Natural killer cell (primary cell): ENCODE measurements at regions not wholly inside any gene's neighbourhood (a gene's known extent, or its start where the extent isn't known, plus 50 kb on each side); places are given as distances from the start of the nearest gene placed in this dataset.
A peak's percentile ranks its signal among the peaks of the same experiment; 100 is the strongest.
"Not testable (repeated sequence)": the region's sequence is repeated elsewhere in the genome, so short reads cannot be mapped to it uniquely, and the experiment has no call there.

Source experiments
- ATAC-seq, 3 donors: fragments of 150-1000 bp in 2 of 3; fragments of 200-7000 bp in 1 of 3; cut with Tn5 transposase; 1 replicate in 1 of 3; 2 replicates in 2 of 3; pipeline ENCODE4 v1.10.0; 2021; ENCODE audit warnings: mild to moderate bottlenecking in 2 of 3, moderate library complexity in 2 of 3
- DNase-seq, 2 donors: peaks; one replicate each; pipeline versions ENCODE4 v3.0.0 to v3.0.0-alpha.2; 2013 to 2021; ENCODE audit warnings: mixed read lengths in 1 of 2
- H3K27ac ChIP-seq: one replicate; pipeline ENCODE4 v1.5.1; 2013; ENCODE audit warnings: mild to moderate bottlenecking, low read length
- H3K27me3 ChIP-seq: one replicate; pipeline ENCODE4 v1.6.1; 2013; ENCODE audit warnings: low read length; ENCODE audit not compliant: control insufficient read depth, insufficient read depth
- H3K36me3 ChIP-seq: one replicate; pipeline ENCODE4 v1.6.1; 2013; ENCODE audit warnings: low read length; ENCODE audit not compliant: control insufficient read depth, insufficient read depth
- H3K4me1 ChIP-seq: one replicate; pipeline ENCODE4 v1.6.1; 2013; ENCODE audit warnings: low read length; ENCODE audit not compliant: control insufficient read depth, insufficient read depth
- H3K4me3 ChIP-seq: one replicate; pipeline ENCODE4 v1.5.1; 2013; ENCODE audit warnings: low read length
- H3K9me3 ChIP-seq: one replicate; pipeline ENCODE4 v1.6.1; 2013; ENCODE audit warnings: low read length; ENCODE audit not compliant: control insufficient read depth, insufficient read depth
- H3K27ac Mint-ChIP-seq, 2 donors: one replicate each; pipeline ENCODE4 v1.8.0; 2022; ENCODE audit warnings: mild to moderate bottlenecking in 2 of 2, mixed read lengths in 2 of 2, moderate library complexity in 1 of 2
- H3K27me3 Mint-ChIP-seq, 2 donors: one replicate each; pipeline ENCODE4 v1.8.0; 2022; ENCODE audit warnings: low read depth in 2 of 2, mixed read lengths in 2 of 2
- H3K36me3 Mint-ChIP-seq: one replicate; pipeline ENCODE4 v1.8.0; 2022; ENCODE audit warnings: mixed read lengths
- H3K4me1 Mint-ChIP-seq, 2 donors: one replicate each; pipeline ENCODE4 v1.8.0; 2022; ENCODE audit warnings: mixed read lengths in 2 of 2
- H3K4me3 Mint-ChIP-seq: one replicate; pipeline ENCODE4 v1.8.0; 2022; ENCODE audit warnings: mild to moderate bottlenecking, moderate library complexity, mixed read lengths
- H3K9me3 Mint-ChIP-seq, 2 donors: one replicate each; pipeline ENCODE4 v1.8.0; 2022; ENCODE audit warnings: mixed read lengths in 2 of 2
- WGBS: methylation state at CpG from one replicate; pipeline ENCODE4 v1.1.7; 2013; ENCODE audit warnings: missing lambda C conversion rate; ENCODE audit not compliant: insufficient coverage; 5-methylcytosine and 5-hydroxymethylcytosine counted together
- intact Hi-C: fragments of 100-400 bp; cut with micrococcal nuclease; formaldehyde crosslinking; loops from one replicate; pipeline ENCODE4 v1.14.2; 2022

GRCh38 chr22:15583007-15583406 lies 55.0 kb downstream of the OR11H1 start:
- H3K36me3 ChIP-seq, H3K27ac Mint-ChIP-seq, H3K27me3 ChIP-seq, H3K9me3 Mint-ChIP-seq, H3K4me3 ChIP-seq, H3K9me3 ChIP-seq, H3K4me1 Mint-ChIP-seq, H3K27ac ChIP-seq, H3K27me3 Mint-ChIP-seq, intact Hi-C loops, DNase-seq, H3K4me3 Mint-ChIP-seq, H3K36me3 Mint-ChIP-seq, H3K4me1 ChIP-seq: not testable (repeated sequence)
- no CpG with 5 or more reads among the region's 8 CpGs for WGBS
- peak in 1 of 3 donors; percentile 41 for ATAC-seq

GRCh38 chr22:15602199-15602598 lies 74.2 kb downstream of the OR11H1 start:
- H3K27ac ChIP-seq, H3K4me1 Mint-ChIP-seq, H3K4me1 ChIP-seq, H3K27me3 Mint-ChIP-seq, H3K9me3 ChIP-seq, H3K36me3 Mint-ChIP-seq, DNase-seq, H3K4me3 ChIP-seq, H3K27ac Mint-ChIP-seq, H3K27me3 ChIP-seq, H3K4me3 Mint-ChIP-seq, H3K9me3 Mint-ChIP-seq, ATAC-seq, H3K36me3 ChIP-seq, intact Hi-C loops: not testable (repeated sequence)
- WGBS: no CpG with 5 or more reads among the region's 4 CpGs

- H3K27me3 Mint-ChIP-seq, H3K36me3 ChIP-seq, H3K27ac Mint-ChIP-seq, H3K27me3 ChIP-seq, H3K4me1 ChIP-seq, H3K4me3 Mint-ChIP-seq, ATAC-seq, H3K9me3 ChIP-seq, H3K4me3 ChIP-seq, H3K9me3 Mint-ChIP-seq, intact Hi-C loops, H3K36me3 Mint-ChIP-seq, H3K4me1 Mint-ChIP-seq, H3K27ac ChIP-seq, DNase-seq: not testable (repeated sequence)
- WGBS: 78% methylated on average over 10 of the region's 29 CpGs
Measured at GRCh38 chr22:15603111-15603510, 75.1 kb downstream of the OR11H1 start.

DNA sequence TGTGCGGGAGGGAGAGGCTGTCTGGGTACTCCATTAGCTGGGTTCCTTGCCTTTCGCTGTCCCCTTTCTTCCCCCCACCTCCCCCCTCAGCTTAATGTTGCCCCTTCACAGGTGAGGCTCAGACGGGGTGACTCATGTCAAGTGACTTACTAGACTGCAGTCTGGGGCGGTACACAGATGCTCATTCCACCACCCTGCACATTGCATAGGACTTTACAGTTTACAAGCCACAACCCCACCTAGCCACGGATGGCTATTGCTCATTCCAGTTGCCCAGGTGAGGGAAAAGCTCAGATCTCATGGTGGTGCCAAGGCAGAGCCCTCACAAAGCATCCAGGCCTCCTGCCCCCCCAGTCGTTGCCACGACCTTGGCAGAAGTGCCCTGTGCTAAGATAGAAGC lies 76.2 kb downstream of the OR11H1 start:
- H3K27ac ChIP-seq, H3K4me3 Mint-ChIP-seq, DNase-seq, H3K4me3 ChIP-seq, H3K36me3 ChIP-seq, H3K4me1 ChIP-seq, H3K9me3 ChIP-seq, H3K4me1 Mint-ChIP-seq, intact Hi-C loops, H3K27ac Mint-ChIP-seq, ATAC-seq, H3K9me3 Mint-ChIP-seq, H3K27me3 ChIP-seq, H3K36me3 Mint-ChIP-seq, H3K27me3 Mint-ChIP-seq: not testable (repeated sequence)
- WGBS: no CpG with 5 or more reads among the region's 7 CpGs

DNA sequence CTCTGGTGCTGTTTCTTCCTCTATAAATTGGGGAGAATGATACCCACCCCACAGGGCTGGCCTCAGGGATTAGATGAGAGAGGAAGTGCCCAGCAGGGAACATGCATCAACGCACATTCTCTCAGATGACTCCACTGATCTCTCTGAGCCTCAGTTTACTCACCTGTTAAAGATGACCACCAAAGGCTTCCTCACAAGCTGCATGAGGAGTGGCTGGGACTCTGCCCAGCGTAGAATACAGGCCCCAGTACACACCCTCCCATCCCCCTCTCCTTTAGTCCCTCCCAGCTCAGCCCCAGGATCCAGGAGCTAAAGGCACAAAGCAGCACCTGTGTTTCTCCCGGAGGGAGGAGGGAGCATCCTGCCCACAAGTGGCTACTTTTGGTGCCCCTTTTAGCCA lies 76.7 kb downstream of the OR11H1 start:
- H3K36me3 ChIP-seq, ATAC-seq, H3K4me1 ChIP-seq, DNase-seq, H3K27ac Mint-ChIP-seq, H3K27ac ChIP-seq, H3K4me3 ChIP-seq, H3K36me3 Mint-ChIP-seq, H3K9me3 Mint-ChIP-seq, H3K4me3 Mint-ChIP-seq, H3K9me3 ChIP-seq, H3K27me3 Mint-ChIP-seq, intact Hi-C loops, H3K27me3 ChIP-seq, H3K4me1 Mint-ChIP-seq: not testable (repeated sequence)
- WGBS: no CpG with 5 or more reads among the region's 3 CpGs

- H3K36me3 ChIP-seq, H3K9me3 Mint-ChIP-seq, H3K27ac Mint-ChIP-seq, H3K27me3 ChIP-seq, H3K9me3 ChIP-seq, ATAC-seq, H3K27ac ChIP-seq, H3K4me1 Mint-ChIP-seq, DNase-seq, H3K4me3 Mint-ChIP-seq, H3K36me3 Mint-ChIP-seq, H3K27me3 Mint-ChIP-seq, H3K4me3 ChIP-seq, intact Hi-C loops, H3K4me1 ChIP-seq: not testable (repeated sequence)
- 91% methylated on average over 9 of the region's 12 CpGs for WGBS
Measured at GRCh38 chr22:15612906-15613305, 76.9 kb upstream of the POTEH start.

- ATAC-seq, H3K9me3 ChIP-seq, H3K27ac ChIP-seq, DNase-seq, H3K27me3 ChIP-seq, H3K4me3 ChIP-seq, H3K27me3 Mint-ChIP-seq, intact Hi-C loops, H3K9me3 Mint-ChIP-seq, H3K4me1 ChIP-seq, H3K4me3 Mint-ChIP-seq, H3K36me3 ChIP-seq, H3K27ac Mint-ChIP-seq, H3K4me1 Mint-ChIP-seq, H3K36me3 Mint-ChIP-seq: not testable (repeated sequence)
- 68% methylated on average over 2 of the region's 9 CpGs for WGBS
Measured at GRCh38 chr22:15615136-15615535, 74.7 kb upstream of the POTEH start.

DNA sequence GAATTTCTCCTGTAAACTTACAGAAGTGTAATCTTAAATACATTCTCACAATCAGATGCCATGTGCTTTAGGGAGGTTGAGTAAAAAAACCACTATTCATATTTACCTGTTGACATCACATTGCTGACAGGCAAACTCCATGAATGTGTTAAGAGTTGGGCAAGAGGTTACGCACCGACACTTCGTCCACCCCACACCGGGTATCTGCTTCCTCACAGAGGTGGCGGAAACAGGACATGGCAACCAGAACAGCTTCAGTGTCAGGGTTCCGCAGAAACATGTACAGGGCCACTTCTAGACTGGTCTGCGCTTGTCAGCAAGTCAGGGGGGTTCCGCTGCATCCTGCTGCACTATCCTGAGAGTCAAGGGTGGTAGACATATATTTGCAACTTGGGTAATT lies 61.6 kb upstream of the POTEH start:
- 80% methylated on average over 8 of the region's 8 CpGs for WGBS

More for the DNA sequence above, 61.6 kb upstream of the POTEH start:
- H3K4me1 ChIP-seq, H3K36me3 Mint-ChIP-seq, H3K9me3 ChIP-seq, H3K27ac Mint-ChIP-seq, intact Hi-C loops, DNase-seq, H3K27me3 Mint-ChIP-seq, H3K36me3 ChIP-seq, H3K27ac ChIP-seq, H3K4me3 ChIP-seq, ATAC-seq, H3K4me1 Mint-ChIP-seq, H3K4me3 Mint-ChIP-seq, H3K27me3 ChIP-seq, H3K9me3 Mint-ChIP-seq: not testable (repeated sequence)
